HEK293T (cell line): ENCODE measurements at regions not wholly inside any gene's neighbourhood (a gene's known extent, or its start where the extent isn't known, plus 50 kb on each side); places are given as distances from the start of the nearest gene placed in this dataset.
"Not testable (repeated sequence)": the region's sequence is repeated elsewhere in the genome, so short reads cannot be mapped to it uniquely, and the experiment has no call there.

Experiments
- ARNT ChIP-seq: fragments of 450-650 bp; IDR thresholded peaks from 2 replicates; pipeline ENCODE4 v1.6.1; 2017; ENCODE audit warnings: mild to moderate bottlenecking
- BHLHE40 ChIP-seq: fragments of 450-650 bp; IDR thresholded peaks from 2 replicates; pipeline ENCODE4 v1.6.1; 2016; ENCODE audit warnings: mild to moderate bottlenecking, moderate library complexity, borderline replicate concordance
- FOXA1 ChIP-seq: fragments of 450-650 bp; IDR thresholded peaks from 2 replicates; pipeline ENCODE4 v1.6.1; 2016; ENCODE audit warnings: mild to moderate bottlenecking
- FOXK2 ChIP-seq: fragments of 450-650 bp; IDR thresholded peaks from 2 replicates; pipeline ENCODE4 v1.6.1; 2016; ENCODE audit warnings: mild to moderate bottlenecking
- FOXM1 ChIP-seq: fragments of 450-650 bp; IDR thresholded peaks from 2 replicates; pipeline ENCODE4 v1.6.1; 2017; ENCODE audit warnings: mild to moderate bottlenecking, borderline replicate concordance
- HDGF ChIP-seq: fragments of 450-650 bp; IDR thresholded peaks from 2 replicates; pipeline ENCODE4 v1.6.1; 2017; ENCODE audit warnings: antibody characterized with exemption, borderline replicate concordance
- PKNOX1 ChIP-seq: fragments of 450-650 bp; IDR thresholded peaks from 2 replicates; pipeline ENCODE4 v1.6.1; 2016
- SP1 ChIP-seq: fragments of 450-650 bp; IDR thresholded peaks from 2 replicates; pipeline ENCODE4 v1.6.1; 2017
- SUZ12 ChIP-seq: fragments of 450-650 bp; IDR thresholded peaks from 2 replicates; pipeline ENCODE4 v1.6.1; 2016; ENCODE audit warnings: mild to moderate bottlenecking
- TARDBP ChIP-seq: fragments of 450-650 bp; IDR thresholded peaks from 2 replicates; pipeline ENCODE4 v1.6.1; 2016
- ZNF384 ChIP-seq: fragments of 450-650 bp; IDR thresholded peaks from 2 replicates; pipeline ENCODE4 v1.6.1; 2016

GRCh38 chr9:39583413-39583747, 227.9 kb downstream of the SPATA31A1 start:
- TF ChIP-seq TARDBP, FOXK2, FOXM1, ARNT, PKNOX1, ZNF384, BHLHE40, SUZ12, HDGF, FOXA1, SP1: not testable (repeated sequence)
